Inflammatory macrophage treated with lipopolysaccharide for 4 hours (primary cell): ENCODE measurements at regions not wholly inside any gene's neighbourhood (a gene's known extent, or its start where the extent isn't known, plus 50 kb on each side); places are given as distances from the start of the nearest gene placed in this dataset.

Source experiments
- DNase-seq: peaks from one replicate; pipeline ENCODE4 v3.0.0-alpha.2; 2020

DNA sequence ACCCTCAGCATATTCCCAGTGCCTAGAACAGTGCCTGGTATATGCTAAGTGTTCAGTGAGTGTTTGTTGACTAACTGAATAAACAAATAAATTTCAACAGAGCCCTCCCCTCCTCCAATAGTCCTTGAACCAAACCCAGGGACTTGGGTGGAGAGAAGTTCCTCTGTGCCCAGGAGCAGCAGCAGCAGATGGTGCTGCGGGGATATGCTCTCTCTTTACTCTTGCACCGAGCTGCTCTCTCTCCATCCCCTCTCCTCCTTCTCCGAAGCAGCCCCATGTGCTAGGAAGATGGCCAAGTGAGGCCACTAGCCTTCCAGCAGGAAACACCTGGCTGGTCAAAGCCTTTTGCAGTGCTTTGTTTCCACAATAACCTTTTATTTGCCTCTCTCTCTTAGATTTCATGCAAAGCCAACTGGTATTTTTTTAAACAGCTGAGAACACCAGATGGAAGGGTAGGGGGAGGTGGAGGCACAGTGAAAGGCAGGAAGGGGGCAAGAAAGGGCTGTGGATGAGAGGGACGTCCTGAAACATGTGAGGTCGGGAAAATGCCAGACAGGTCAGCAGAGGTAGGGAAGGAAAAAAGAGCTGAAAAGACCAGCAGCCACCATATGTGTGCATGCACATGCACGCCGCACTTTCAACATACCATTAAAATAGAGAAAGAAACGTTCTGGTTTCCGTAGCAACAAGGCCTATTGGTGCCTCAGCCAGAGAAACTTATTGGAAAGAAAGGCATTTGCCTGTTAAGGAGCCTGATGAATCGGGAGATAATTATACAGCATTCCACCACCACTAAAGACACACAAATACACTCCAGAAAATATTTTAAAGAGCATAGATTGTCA, 78.9 kb downstream of the EMP1 start:
- DNase-seq: no peak

DNA sequence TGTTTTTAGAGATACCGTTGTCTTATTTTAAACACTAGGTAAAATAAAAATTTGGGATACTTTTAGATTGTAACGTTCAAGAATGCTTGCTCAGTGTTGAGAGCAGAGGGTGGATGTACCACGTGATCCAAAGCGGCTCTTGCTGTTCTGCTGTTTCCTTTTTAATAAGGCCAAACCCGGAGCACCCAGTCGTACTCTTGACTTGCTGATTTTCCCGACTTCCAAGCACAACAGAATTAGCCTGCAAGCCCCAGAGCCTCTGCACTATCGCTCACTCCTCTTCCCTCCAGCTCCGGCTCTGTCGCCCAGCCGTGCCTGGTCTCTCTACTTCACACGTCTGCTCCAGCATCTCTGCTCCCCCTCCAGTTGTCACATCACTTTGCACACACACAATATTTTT, 77.3 kb downstream of the EMP1 start:
- no peak for DNase-seq

DNA sequence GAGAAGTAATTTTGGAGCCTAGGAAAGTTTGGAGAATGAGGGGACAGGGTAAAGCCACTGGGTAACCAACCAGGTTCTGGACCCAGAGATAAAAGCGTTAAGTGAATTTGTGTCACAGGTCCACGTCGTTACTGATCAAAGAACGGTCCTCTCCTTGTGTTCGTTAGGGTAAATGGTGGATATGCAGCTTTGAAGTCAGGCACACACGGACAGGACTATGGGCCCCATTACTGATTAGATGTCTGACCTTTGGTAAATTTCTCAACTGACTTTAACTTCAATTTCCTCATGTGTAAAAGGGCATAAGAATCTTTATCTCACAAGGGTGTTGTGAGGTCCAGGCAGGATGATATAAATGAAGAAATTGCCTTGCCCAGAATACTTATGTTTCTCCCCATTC, 76.6 kb downstream of the EMP1 start:
- no peak for DNase-seq

DNA sequence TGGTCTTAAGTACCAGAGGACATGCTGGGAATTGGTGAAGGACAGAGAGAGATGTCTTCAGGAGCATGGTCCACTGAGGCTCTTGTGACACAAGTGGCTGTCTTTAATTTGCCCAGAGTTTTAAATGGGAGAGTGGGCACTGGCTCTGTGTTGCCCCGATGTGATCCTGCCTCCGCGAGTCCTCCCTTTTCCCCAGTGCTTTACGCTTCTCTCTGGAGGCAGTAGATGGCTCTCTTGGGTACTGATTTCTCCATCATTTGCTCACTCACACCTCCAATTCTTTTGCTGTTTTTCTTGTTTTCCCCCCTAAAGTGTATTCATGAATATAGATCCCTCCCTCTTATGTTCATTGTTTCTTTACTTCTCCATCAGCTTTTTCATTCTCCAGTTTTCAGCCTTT, 74.3 kb downstream of the EMP1 start:
- DNase-seq: no peak
